Neural progenitor cell (in vitro differentiated cells): ENCODE measurements at regions not wholly inside any gene's neighbourhood (a gene's known extent, or its start where the extent isn't known, plus 50 kb on each side); places are given as distances from the start of the nearest gene placed in this dataset.

Experiments used
- EZH2phosphoT487 ChIP-seq: fragments of 200-600 bp; sonication (generic); IDR thresholded peaks from 2 replicates; pipeline ENCODE4 v1.6.1; 2017; ENCODE audit warnings: antibody characterized with exemption
- TF ChIP-seq, protein P1 (sequence below): fragments of 200-600 bp; sonication (generic); IDR thresholded peaks from 2 replicates; pipeline ENCODE4 v1.5.1; 2017; ENCODE audit warnings: antibody characterized with exemption, mild to moderate bottlenecking

DNA sequence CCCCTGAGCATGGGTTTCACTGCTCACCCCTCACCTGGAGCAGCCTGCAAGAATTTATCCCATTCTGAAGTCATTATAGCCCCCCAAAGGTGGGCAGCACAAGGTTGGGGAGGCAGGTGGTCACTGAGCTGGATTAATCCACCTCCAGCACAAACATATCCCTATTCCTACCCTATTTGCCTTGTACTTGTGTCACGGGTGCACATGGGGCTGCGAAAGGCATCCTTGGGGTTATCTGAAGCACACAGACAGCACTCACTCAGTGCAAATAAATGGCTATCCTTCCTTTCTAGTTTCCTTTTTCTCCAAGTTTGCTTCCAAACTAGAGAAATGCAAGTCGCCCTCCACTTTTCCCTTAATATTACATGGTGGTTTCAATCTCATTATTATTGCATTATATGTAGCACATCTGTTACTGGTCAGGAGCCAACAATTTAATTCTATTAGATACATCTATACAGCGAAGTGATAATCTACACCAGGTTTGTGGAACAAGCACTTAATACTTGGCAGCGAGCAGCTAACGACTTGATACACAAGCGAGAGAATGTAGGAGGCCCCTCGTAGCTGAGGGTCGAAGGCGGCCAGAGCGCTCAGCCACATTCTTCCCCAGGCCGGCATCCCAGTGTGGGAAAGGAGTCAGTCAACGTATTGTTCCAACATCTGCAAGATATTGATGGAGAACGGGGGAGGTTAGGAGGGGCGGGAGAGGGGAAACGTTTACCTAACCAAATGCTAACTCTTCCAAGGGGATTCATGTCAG lies 121.3 kb upstream of the HABP2 start:
- TF ChIP-seq, protein P1, sequence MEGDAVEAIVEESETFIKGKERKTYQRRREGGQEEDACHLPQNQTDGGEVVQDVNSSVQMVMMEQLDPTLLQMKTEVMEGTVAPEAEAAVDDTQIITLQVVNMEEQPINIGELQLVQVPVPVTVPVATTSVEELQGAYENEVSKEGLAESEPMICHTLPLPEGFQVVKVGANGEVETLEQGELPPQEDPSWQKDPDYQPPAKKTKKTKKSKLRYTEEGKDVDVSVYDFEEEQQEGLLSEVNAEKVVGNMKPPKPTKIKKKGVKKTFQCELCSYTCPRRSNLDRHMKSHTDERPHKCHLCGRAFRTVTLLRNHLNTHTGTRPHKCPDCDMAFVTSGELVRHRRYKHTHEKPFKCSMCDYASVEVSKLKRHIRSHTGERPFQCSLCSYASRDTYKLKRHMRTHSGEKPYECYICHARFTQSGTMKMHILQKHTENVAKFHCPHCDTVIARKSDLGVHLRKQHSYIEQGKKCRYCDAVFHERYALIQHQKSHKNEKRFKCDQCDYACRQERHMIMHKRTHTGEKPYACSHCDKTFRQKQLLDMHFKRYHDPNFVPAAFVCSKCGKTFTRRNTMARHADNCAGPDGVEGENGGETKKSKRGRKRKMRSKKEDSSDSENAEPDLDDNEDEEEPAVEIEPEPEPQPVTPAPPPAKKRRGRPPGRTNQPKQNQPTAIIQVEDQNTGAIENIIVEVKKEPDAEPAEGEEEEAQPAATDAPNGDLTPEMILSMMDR = no peak
- no peak for TF ChIP-seq EZH2phosphoT487
